ENCODE measurements at regions not wholly inside any gene's neighbourhood (a gene's known extent, or its start where the extent isn't known, plus 50 kb on each side); places are given as distances from the start of the nearest gene placed in this dataset.

DNA sequence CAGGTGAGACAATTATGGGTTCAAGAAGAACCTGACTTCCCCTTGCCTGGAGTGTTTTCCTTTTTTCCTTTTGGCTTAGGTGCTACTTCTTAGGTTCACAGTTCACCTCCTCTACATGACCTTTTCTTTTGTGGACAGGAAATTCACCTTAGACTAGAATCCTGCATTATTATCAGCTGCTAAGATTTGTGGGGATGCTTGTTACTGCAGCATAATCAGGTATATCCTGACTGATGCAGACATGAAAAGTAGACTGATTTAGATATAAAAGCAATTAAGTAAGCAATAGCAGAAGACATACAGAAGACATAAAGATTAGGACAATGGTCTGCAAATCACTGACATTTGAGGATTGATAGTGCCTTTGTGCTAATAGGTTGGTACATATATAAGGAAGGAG, 168.3 kb downstream of the SALL1 start:
- Histone ChIP-seq H3K4me3 (ENCODE audit: low read depth, low read length) (no peak overlapping the region), H3K27me3 (no peaks in the 10 kb centered on the region), H3K9me3 (no peaks in the 10 kb centered on the region), H3K36me3 (no peaks in the 10 kb centered on the region), H3K4me1 (no peaks in the 10 kb centered on the region)
- DNase-seq, result no peak
- TF ChIP-seq, protein P1, sequence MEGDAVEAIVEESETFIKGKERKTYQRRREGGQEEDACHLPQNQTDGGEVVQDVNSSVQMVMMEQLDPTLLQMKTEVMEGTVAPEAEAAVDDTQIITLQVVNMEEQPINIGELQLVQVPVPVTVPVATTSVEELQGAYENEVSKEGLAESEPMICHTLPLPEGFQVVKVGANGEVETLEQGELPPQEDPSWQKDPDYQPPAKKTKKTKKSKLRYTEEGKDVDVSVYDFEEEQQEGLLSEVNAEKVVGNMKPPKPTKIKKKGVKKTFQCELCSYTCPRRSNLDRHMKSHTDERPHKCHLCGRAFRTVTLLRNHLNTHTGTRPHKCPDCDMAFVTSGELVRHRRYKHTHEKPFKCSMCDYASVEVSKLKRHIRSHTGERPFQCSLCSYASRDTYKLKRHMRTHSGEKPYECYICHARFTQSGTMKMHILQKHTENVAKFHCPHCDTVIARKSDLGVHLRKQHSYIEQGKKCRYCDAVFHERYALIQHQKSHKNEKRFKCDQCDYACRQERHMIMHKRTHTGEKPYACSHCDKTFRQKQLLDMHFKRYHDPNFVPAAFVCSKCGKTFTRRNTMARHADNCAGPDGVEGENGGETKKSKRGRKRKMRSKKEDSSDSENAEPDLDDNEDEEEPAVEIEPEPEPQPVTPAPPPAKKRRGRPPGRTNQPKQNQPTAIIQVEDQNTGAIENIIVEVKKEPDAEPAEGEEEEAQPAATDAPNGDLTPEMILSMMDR (IDR thresholded peaks at IDR 0.05; ENCODE audit: low read depth, low read length), result no peak

DNA sequence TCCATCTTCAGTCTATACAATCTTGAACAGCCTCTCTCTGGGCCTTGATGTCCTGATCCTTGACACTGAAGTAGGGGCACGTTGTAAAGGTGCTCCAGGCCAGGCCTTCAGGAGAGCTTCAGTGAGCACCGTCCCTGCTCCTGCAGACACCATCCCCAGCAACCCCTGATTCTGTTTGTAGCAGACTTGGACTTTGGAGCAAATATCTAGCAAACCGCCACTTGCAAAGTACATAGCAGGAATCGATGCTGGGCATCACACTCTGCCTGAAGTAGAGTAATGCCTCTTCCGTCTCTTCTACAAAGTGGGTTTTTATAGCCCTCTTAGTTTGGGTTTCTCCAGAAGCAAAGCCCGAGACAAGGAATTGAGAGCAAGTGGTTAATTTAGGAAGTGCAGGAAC, 169.1 kb downstream of the SALL1 start:
- Histone ChIP-seq H3K36me3 (no peaks in the 10 kb centered on the region), H3K9me3 (no peaks in the 10 kb centered on the region), H3K4me3 (ENCODE audit: low read depth, low read length) (no peak overlapping the region), H3K27me3 (no peaks in the 10 kb centered on the region), H3K4me1 (no peaks in the 10 kb centered on the region)
- TF ChIP-seq, protein P1 (IDR thresholded peaks at IDR 0.05; ENCODE audit: low read depth, low read length), result no peak
- DNase-seq, result no peak

DNA sequence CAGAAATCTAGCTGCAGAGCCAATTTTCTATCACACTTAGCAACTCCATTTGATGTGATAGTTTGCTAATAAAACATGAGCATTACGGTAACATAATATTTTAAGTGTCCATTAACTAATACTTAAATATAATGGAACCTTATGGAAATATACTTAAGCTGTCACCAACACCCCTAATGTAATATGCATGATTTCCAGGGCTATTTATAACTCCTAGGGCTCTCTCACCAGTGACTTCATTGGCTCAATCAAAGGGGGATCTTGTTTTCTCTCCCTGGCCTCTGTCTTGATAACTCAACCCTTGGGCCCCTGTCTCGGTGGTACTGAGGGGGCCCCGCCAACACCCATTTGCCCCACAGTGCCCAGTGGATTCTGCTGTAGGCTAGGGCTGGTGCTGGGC, 170.4 kb downstream of the SALL1 start:
- Histone ChIP-seq H3K4me3 (ENCODE audit: low read depth, low read length) (no peak overlapping the region), H3K36me3 (no peaks in the 10 kb centered on the region), H3K27me3 (no peaks in the 10 kb centered on the region), H3K9me3 (no peaks in the 10 kb centered on the region), H3K4me1 (no peaks in the 10 kb centered on the region)
- TF ChIP-seq, protein P1 (IDR thresholded peaks at IDR 0.05; ENCODE audit: low read depth, low read length), result no peak
- no peak for DNase-seq

DNA sequence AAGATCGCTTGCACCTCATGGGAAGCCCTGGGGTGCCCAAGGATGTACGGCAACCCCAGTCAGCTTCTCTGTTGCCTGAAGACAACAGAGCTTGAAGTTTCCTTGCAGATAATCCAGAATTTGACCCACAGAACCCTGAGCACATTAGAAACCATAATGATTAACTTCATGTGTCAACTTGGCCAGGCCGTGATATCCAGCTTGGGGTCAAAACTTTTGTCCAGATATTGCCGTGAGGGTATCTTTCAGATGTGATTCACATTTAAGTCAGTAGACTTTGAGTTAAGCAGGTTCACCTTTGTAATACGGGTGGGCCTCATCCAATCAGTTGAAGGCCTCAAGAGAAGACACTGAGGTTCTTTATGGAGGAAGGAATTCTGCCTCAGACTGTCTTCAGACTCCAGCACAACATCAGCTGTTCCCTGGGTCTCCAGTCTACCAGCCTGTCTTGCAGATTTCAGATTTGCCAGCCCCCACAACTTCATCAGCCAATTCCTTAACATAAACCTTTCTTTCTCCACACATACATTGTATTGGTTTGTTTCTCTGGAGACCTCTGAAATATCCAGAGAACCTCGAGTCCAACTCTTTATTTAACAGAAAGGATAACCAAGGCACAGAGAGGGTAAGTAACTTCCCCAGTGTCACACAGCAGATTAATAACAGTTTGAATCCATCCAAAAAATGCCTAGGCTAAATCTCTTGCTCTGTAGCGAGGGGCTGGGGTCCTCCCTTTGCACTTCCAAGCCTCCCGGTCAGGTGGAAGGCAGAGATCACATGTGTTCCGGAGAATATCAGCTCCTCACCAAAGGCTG, 171.1 kb downstream of the SALL1 start:
- Histone ChIP-seq H3K4me1 (no peaks in the 10 kb centered on the region), H3K9me3 (no peaks in the 10 kb centered on the region), H3K36me3 (no peaks in the 10 kb centered on the region), H3K4me3 (ENCODE audit: low read depth, low read length) (no peak overlapping the region), H3K27me3 (no peaks in the 10 kb centered on the region)
- no peak for DNase-seq
- TF ChIP-seq, protein P1 (IDR thresholded peaks at IDR 0.05; ENCODE audit: low read depth, low read length), result no peak

DNA sequence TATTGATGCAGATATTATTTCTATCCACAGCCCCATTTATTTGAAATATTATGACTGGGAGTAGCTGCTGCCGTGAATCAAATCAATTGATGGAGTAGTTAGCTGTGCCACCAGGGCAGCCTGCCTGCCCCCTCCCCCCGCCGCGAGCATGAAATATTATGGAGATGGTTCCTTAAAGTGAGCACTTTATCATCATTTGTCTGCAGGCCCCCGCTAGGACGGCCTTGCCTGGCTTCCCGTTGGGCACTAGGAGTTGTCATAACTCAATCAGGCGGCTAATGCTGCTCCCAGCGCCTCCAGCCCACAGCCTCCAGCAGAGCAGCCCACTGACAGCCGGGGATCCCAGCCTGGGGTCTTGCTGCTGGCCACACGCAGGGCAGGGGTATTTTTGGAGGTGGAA, 173.9 kb downstream of the SALL1 start:
- Histone ChIP-seq H3K9me3 (no peaks in the 10 kb centered on the region), H3K27me3 (no peaks in the 10 kb centered on the region), H3K4me1 (no peaks in the 10 kb centered on the region), H3K36me3 (no peaks in the 10 kb centered on the region), H3K4me3 (ENCODE audit: low read depth, low read length) (no peak overlapping the region)
- TF ChIP-seq, protein P1 (IDR thresholded peaks at IDR 0.05; ENCODE audit: low read depth, low read length), result no peak
- no peak for DNase-seq

DNA sequence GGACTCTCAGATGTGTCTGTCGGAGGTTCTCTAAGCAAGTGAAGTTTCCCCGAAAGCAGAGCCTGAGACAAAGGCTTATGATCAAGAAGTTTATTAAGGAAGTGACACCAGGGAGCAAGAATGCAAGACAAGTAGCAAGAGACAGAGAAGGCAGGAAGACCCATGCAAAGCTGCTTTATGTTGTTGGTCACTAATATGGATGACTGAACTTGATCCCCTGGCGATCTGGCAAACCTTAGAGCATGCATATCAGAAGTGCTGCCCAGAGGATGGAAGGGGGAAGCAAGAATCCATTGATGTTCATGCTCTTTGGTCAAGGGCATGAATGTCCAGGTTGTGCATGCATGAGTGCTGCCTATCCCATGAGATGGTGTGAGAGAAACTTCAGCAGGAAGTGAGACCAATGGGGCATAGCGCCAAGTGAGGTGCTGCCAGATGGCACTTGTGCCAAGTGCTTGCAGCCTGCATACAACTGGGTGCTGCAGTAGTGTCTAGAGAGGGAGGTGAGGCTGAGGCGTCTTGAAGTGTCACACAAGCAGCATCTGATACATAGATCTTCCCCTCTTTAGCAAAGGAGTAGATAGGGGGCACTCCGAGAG, 176.5 kb downstream of the SALL1 start:
- no peaks in the 10 kb centered on the region for H3K9me3 ChIP-seq
- no peaks in the 10 kb centered on the region for H3K27me3 ChIP-seq
- TF ChIP-seq, protein P1 (IDR thresholded peaks at IDR 0.05; ENCODE audit: low read depth, low read length), result no peak
- no peak overlapping the region for H3K4me3 ChIP-seq (ENCODE audit: low read depth, low read length)
- H3K36me3 ChIP-seq, result no peaks in the 10 kb centered on the region
- DNase-seq, result no peak
- H3K4me1 ChIP-seq, result no peaks in the 10 kb centered on the region

Measured in BE2C (cell line).